ENCODE measurements at regions not wholly inside any gene's neighbourhood (a gene's known extent, or its start where the extent isn't known, plus 50 kb on each side); places are given as distances from the start of the nearest gene placed in this dataset.

- WGBS, 2 donors (ENCODE audit: low coverage in 1 of 2), result 88% methylated on average over 8 of the region's 8 CpGs; no CpG with 5 or more reads in 1 of the 2 donors
- DNase-seq, result no peak
- no peaks in the 10 kb centered on the region for H3K4me1 ChIP-seq
- intact Hi-C loops (cut with DNase I; ENCODE audit: low total_unique reads) (no loop called here), in situ Hi-C loops (cut with MboI; ENCODE audit: low pct_ligation_motif_present in 1 of 4, low pct_unique_long_range_greater_than_20kb in 1 of 4, low sequenced_read_pairs in 3 of 4) (no loop called here)
- H3K27ac ChIP-seq, result no peak overlapping the region
- TF ChIP-seq CTCF (IDR thresholded peaks at IDR 0.05), result no peak
- TF ChIP-seq EP300 (IDR thresholded peaks at IDR 0.05; ENCODE audit: low read depth), result no peak
- TF ChIP-seq POLR2AphosphoS5 (IDR thresholded peaks at IDR 0.05), result no peak
- no peak for TF ChIP-seq POLR2A (IDR thresholded peaks at IDR 0.05)
- H3K9me3 ChIP-seq, result no peaks in the 10 kb centered on the region
- no peaks in the 10 kb centered on the region for H3K27me3 ChIP-seq
- no peaks in the 10 kb centered on the region for H3K36me3 ChIP-seq
- H3K4me3 ChIP-seq, result no peak overlapping the region
These were observed 74.9 kb upstream of the MBOAT2 start for GRCh38 chr2:9078405-9078804.

GRCh38 chr2:9077691-9078090, 74.2 kb upstream of the MBOAT2 start:
- in situ Hi-C loops (cut with MboI; ENCODE audit: low pct_ligation_motif_present in 1 of 4, low pct_unique_long_range_greater_than_20kb in 1 of 4, low sequenced_read_pairs in 3 of 4), result no loop called here
- no peak for DNase-seq
- TF ChIP-seq EP300 (IDR thresholded peaks at IDR 0.05; ENCODE audit: low read depth), result no peak
- no peak for TF ChIP-seq POLR2AphosphoS5 (IDR thresholded peaks at IDR 0.05)
- TF ChIP-seq CTCF (IDR thresholded peaks at IDR 0.05), result no peak
- no peak for TF ChIP-seq POLR2A (IDR thresholded peaks at IDR 0.05)
- WGBS, 2 donors (ENCODE audit: low coverage in 1 of 2), result 60 to 80% methylated on average over 1 to 2 of the region's 2 CpGs
- Histone ChIP-seq H3K9me3 (no peaks in the 10 kb centered on the region), H3K36me3 (no peaks in the 10 kb centered on the region), H3K4me3 (no peak overlapping the region), H3K27ac (no peak overlapping the region), H3K4me1 (no peaks in the 10 kb centered on the region), H3K27me3 (no peaks in the 10 kb centered on the region)
- intact Hi-C loops (cut with DNase I; ENCODE audit: low total_unique reads), result no loop called here

- DNase-seq, result no peak
- H3K36me3 ChIP-seq, result no peaks in the 10 kb centered on the region
- no peak overlapping the region for H3K4me3 ChIP-seq
- no peaks in the 10 kb centered on the region for H3K27me3 ChIP-seq
- intact Hi-C loops (cut with DNase I; ENCODE audit: low total_unique reads), result no loop called here
- 93 to 95% methylated on average over 6 of the region's 6 CpGs for WGBS, 2 donors (ENCODE audit: low coverage in 1 of 2)
- no peak for TF ChIP-seq CTCF (IDR thresholded peaks at IDR 0.05)
- TF ChIP-seq POLR2AphosphoS5 (IDR thresholded peaks at IDR 0.05), result no peak
- no peak for TF ChIP-seq POLR2A (IDR thresholded peaks at IDR 0.05)
- no peak for TF ChIP-seq EP300 (IDR thresholded peaks at IDR 0.05; ENCODE audit: low read depth)
- H3K4me1 ChIP-seq, result no peaks in the 10 kb centered on the region
- in situ Hi-C loops (cut with MboI; ENCODE audit: low pct_ligation_motif_present in 1 of 4, low pct_unique_long_range_greater_than_20kb in 1 of 4, low sequenced_read_pairs in 3 of 4), result no loop called here
- no peak overlapping the region for H3K27ac ChIP-seq
- H3K9me3 ChIP-seq, result no peaks in the 10 kb centered on the region
These were observed 73.3 kb upstream of the MBOAT2 start for GRCh38 chr2:9076755-9077154.

GRCh38 chr2:9076210-9076609, 72.7 kb upstream of the MBOAT2 start:
- H3K27me3 ChIP-seq, result no peaks in the 10 kb centered on the region
- no peaks in the 10 kb centered on the region for H3K36me3 ChIP-seq
- no peaks in the 10 kb centered on the region for H3K4me1 ChIP-seq
- DNase-seq, result no peak
- 72 to 91% methylated on average over 1 of the region's 1 CpG for WGBS, 2 donors (ENCODE audit: low coverage in 1 of 2)
- TF ChIP-seq POLR2AphosphoS5 (IDR thresholded peaks at IDR 0.05), result no peak
- H3K4me3 ChIP-seq, result no peak overlapping the region
- no peak overlapping the region for H3K27ac ChIP-seq
- no peaks in the 10 kb centered on the region for H3K9me3 ChIP-seq
- in situ Hi-C loops (cut with MboI; ENCODE audit: low pct_ligation_motif_present in 1 of 4, low pct_unique_long_range_greater_than_20kb in 1 of 4, low sequenced_read_pairs in 3 of 4) (no loop called here), intact Hi-C loops (cut with DNase I; ENCODE audit: low total_unique reads) (no loop called here)

GRCh38 chr2:9074930-9075329, 71.4 kb upstream of the MBOAT2 start:
- no peaks in the 10 kb centered on the region for H3K27me3 ChIP-seq
- intact Hi-C loops (cut with DNase I; ENCODE audit: low total_unique reads) (no loop called here), in situ Hi-C loops (cut with MboI; ENCODE audit: low pct_ligation_motif_present in 1 of 4, low pct_unique_long_range_greater_than_20kb in 1 of 4, low sequenced_read_pairs in 3 of 4) (no loop called here)
- TF ChIP-seq EP300 (IDR thresholded peaks at IDR 0.05; ENCODE audit: low read depth), result no peak
- TF ChIP-seq POLR2A (IDR thresholded peaks at IDR 0.05), result no peak
- TF ChIP-seq POLR2AphosphoS5 (IDR thresholded peaks at IDR 0.05), result no peak
- TF ChIP-seq CTCF (IDR thresholded peaks at IDR 0.05), result no peak
- H3K4me3 ChIP-seq, result no peak overlapping the region
- no peak overlapping the region for H3K27ac ChIP-seq
- H3K9me3 ChIP-seq, result no peaks in the 10 kb centered on the region
- 80 to 88% methylated on average over 1 to 6 of the region's 6 CpGs for WGBS, 2 donors (ENCODE audit: low coverage in 1 of 2)
- H3K4me1 ChIP-seq, result no peaks in the 10 kb centered on the region
- no peaks in the 10 kb centered on the region for H3K36me3 ChIP-seq
- DNase-seq, result no peak

Measured in transverse colon (tissue), 4 donors.